DOHH2 (cell line): ENCODE measurements at regions not wholly inside any gene's neighbourhood (a gene's known extent, or its start where the extent isn't known, plus 50 kb on each side); places are given as distances from the start of the nearest gene placed in this dataset.

Experiments
- EZH2phosphoT487 ChIP-seq: fragments of 200-600 bp; sonication (generic); IDR thresholded peaks from 2 replicates; pipeline ENCODE4 v1.6.1; 2017; ENCODE audit warnings: borderline replicate concordance, mild to moderate bottlenecking, antibody characterized with exemption, low read length, moderate library complexity, mixed read lengths
- TF ChIP-seq, protein P1 (sequence below): fragments of 200-600 bp; sonication (generic); IDR thresholded peaks from one replicate; pipeline ENCODE4 v1.5.1; 2014; ENCODE audit warnings: antibody characterized with exemption, mild to moderate bottlenecking, low read depth, low read length; ENCODE audit not compliant: poor library complexity, severe bottlenecking

GRCh38 chr2:65611488-65611887, 179.1 kb upstream of the SPRED2 start:
- TF ChIP-seq, protein P1, sequence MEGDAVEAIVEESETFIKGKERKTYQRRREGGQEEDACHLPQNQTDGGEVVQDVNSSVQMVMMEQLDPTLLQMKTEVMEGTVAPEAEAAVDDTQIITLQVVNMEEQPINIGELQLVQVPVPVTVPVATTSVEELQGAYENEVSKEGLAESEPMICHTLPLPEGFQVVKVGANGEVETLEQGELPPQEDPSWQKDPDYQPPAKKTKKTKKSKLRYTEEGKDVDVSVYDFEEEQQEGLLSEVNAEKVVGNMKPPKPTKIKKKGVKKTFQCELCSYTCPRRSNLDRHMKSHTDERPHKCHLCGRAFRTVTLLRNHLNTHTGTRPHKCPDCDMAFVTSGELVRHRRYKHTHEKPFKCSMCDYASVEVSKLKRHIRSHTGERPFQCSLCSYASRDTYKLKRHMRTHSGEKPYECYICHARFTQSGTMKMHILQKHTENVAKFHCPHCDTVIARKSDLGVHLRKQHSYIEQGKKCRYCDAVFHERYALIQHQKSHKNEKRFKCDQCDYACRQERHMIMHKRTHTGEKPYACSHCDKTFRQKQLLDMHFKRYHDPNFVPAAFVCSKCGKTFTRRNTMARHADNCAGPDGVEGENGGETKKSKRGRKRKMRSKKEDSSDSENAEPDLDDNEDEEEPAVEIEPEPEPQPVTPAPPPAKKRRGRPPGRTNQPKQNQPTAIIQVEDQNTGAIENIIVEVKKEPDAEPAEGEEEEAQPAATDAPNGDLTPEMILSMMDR = no peak
- TF ChIP-seq EZH2phosphoT487 = no peak
